ENCODE measurements at regions not wholly inside any gene's neighbourhood (a gene's known extent, or its start where the extent isn't known, plus 50 kb on each side); places are given as distances from the start of the nearest gene placed in this dataset.
A peak's percentile ranks its signal among the peaks of the same experiment; 100 is the strongest.

DNA sequence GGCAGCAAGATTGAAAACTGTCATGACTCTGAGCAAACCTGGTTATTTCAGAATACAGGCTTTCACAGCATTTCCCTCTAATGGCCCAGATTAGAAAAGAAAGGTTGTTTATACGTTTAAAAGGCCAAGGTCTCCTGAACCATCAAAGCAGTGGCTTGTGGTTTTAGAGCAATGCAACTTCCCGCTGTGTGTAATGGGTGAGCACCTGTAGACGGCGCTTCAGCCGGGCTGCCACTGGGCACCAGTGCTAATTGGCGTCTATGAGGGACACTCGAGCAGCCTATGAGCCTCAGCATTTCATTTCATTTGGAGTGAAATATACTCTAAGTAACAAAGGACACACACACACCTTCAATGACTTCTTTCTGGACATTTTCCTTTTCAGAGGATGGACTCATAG is 671.0 kb upstream of the FZD8 start:
- DNase-seq (ENCODE audit: low read depth), result no peak

- DNase-seq (ENCODE audit: low read depth), result no peak
These were observed 661.8 kb upstream of the FZD8 start for GRCh38 chr10:36303896-36304295.

DNA sequence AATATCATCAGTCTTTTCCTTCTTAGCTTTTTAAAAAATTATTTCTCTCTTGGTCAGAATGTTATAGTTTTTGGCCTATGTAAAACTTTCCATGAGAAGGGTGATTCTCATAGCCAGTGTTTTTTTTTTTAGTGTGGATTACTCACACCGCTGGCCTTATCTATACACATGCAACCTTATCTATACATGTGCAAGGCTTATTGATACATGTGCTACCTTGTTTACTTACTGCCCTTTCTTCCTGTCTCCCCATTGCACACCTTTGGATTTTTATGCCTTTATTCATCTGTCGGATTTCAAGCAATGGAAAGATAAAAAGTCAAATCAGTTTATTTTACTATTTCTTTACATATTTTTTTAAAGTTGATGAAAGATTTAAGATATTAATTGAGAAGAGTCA is 660.0 kb upstream of the FZD8 start:
- no peak for DNase-seq (ENCODE audit: low read depth)

DNA sequence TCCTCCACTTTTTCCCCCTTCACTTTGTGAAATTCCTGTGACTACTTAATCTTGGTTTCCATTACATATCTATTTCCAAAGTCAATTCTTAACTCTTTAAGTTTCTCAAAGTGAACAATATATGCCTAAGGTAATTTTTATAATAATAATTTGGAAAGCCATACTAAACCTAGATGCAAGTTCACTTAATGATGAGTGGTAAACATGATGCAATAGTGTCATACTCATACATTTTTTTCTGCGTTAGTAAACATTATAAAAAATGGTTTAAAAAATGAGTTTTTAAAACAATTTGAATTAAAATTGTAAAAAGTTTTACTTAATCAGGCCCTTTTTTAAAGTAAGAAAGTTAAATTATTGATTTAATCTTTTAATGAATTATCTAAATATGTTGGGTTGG is 659.4 kb upstream of the FZD8 start:
- no peak for DNase-seq (ENCODE audit: low read depth)

GRCh38 chr10:36301139-36301538 is 659.0 kb upstream of the FZD8 start:
- DNase-seq (ENCODE audit: low read depth), result no peak

DNA sequence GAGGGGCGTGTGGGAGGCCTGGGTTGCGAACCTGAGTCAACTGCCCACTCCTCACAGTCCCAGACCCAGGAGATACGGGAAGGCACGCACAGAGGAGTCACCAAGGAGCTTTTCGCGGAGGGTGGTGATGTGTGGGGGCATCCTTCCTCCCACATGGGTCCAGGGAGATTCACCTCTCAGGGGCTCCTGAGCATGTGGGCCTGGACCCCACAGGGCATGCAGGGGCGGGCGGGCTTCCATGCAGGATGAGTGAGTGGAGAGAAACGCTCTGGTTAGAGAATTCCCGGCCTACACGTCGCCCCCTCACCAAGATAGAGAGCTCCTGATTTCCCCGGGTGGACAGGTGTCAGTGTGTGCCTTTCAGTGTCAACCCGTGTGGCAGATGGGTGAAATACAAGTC is 641.7 kb upstream of the FZD8 start:
- DNase-seq (ENCODE audit: low read depth), result no peak

DNA sequence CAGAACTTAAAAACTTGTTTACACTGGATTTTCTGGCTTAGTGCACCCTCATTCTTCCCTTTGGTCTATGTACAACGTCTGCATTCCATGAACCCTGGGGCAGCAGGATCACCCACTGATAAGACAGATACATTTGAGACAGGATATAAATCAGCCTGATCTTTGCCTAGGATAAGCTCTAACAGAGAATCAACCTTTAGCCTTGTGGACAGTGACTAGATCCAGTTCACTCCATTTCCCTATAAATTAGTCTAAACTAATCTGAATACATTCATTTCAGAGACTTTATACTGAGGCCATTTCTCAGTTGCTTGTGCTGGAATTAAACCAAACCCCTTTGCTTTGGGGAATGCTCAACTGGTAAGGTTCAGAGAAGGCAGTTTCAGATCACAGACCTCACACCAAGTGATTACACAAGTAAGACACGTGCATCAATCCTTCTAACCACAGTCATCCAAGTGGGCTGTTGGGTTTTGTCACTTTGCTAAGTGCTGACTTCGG is 639.8 kb upstream of the FZD8 start:
- no peak for DNase-seq (ENCODE audit: low read depth)

DNA sequence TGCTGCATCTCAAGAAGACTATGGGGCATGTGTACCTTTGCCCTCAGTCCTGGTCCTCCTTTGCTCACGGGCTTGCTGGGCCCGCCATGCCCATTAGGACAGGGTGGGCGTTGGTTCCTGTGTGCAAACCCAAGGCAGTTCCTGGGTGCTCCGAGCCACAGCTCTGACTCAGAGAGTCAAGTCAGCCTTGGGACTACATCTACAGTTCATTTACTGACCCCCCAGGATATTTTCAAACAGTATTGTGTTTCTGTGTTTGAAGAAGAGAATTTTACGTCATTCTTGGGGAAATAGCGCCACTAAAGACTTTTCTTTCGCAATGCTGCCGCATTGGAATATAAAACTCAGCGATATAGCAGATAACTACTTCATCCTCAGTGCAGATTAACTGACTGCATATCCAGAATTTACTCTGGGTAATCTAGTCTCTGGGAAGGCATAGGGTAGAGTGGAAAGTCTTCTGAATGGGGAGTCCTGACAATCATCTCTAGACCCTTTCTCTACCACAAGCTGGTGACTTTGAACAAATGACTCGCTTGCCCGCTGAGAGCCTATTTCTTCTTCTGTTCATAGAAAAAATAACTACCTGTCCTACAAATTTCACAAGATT is 638.9 kb upstream of the FZD8 start:
- DNase-seq (ENCODE audit: low read depth), result no peak

DNA sequence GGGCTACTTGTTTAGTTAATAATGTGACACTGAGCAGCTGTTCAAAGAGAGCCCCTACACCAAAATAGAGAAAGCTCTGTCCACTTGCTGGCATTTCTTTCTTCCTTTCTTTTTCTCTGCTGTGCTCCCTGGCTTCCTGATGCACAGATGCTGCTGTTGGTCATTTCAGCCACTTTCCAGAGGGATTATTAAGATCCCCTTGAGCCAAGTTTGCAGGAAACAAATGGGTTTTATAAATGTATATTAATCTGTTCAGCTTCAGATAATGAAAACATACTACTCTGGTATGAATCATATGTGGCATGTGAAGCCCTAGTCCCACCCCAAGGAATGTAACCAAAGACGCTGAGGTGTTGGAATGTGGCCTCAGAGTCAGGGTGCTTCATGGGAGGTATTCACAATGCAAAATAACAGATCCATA is 638.2 kb upstream of the FZD8 start:
- no peak for DNase-seq (ENCODE audit: low read depth)

GRCh38 chr10:36278176-36278575 is 636.1 kb upstream of the FZD8 start:
- no peak for DNase-seq (ENCODE audit: low read depth)

- DNase-seq (ENCODE audit: low read depth), result no peak
These were observed 635.4 kb upstream of the FZD8 start for GRCh38 chr10:36277459-36277858.

DNA sequence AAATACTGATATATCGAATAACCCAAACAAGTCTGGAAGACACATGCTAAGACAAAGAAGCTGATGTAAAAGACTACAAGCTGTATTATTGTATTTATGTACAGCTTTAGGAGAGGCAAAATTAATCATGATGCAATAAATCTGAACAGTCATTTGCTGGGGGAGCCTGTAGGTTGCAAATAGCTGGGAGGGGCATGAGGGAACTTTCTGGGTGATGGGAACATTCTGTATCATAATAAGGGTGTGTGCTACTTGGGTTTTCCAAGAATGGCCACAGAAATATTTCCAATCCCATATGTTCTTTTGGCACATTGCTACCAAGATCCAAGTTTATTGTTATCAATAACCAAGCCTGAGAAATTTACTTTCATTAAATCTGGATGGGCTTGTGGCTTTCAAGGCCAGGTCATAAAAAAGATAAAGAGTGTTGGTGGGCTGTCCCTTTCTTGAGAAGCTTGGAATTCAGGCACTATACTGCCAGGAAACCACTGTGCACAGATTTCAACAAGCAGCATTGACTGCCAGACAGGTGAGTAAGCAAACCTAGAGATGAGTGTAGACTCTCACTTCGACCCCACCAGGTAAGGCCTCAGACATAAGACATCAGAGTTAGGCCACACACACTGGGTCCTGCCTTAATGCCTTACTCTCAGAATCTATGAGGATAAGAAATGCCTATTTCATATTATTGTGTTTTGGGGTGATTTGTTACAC is 629.7 kb upstream of the FZD8 start:
- no peak for DNase-seq (ENCODE audit: low read depth)

- DNase-seq (ENCODE audit: low read depth), result no peak
These were observed 627.1 kb upstream of the FZD8 start for GRCh38 chr10:36269222-36269621.

DNA sequence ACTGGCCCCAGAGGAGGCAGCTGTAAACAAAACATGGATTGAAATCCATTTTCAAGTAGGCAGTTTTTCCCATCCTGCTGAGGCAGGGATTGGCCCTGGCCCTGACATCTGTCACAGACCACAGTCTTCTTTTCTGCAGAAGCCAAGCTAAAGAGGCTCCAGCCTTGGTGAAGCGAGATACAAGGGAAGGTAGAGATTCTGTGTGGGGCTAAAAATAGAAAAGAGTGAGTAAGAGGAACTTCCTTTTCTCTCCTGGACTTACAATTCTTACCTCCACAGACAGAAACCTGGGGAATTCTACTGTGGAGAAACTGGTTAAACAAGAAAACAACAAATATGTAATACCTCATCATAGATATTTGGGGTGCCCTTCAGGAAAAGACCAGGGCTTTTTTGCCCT is 624.8 kb upstream of the FZD8 start:
- no peak for DNase-seq (ENCODE audit: low read depth)

GRCh38 chr10:36265741-36266140 is 623.6 kb upstream of the FZD8 start:
- DNase-seq (ENCODE audit: low read depth), result no peak

DNA sequence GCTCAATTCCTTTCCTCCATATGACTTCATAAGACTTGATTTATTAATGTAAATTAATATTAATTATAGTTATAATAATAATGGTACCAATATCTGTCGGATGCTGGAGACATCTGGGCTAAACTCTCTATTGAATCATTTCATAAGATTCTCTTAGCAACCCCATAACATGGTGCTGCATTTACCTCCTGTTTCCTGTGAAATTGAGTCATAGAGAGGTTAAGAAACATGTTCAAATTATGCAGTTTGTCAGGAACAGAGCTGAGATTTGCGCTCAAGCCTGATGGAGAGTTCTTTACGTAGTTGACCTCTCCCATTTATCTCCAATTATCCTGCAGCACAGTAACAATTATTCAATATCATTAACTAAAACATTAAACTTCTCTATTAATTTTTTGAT is 621.8 kb upstream of the FZD8 start:
- DNase-seq (ENCODE audit: low read depth), result no peak

DNA sequence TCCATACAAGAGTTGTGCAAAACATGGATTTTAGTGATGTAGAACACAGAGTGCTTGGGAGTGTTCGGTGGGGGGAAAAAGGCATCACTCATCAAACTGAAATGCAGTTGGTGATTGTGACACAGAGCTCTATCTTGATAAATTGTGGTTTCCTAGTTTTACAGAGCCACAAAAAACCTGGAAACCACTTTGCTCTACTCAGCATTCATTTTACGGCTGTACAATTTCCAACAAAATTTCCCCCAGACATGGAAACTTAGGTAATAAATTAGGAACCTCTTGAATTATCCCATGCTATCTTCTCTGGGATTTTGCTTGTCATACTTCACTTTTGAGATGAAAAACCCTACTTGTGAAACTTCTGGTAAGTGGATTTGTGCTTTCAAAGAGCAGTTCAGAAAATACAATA is 614.9 kb upstream of the FZD8 start:
- no peak for DNase-seq (ENCODE audit: low read depth)

GRCh38 chr10:36256166-36256565 is 614.1 kb upstream of the FZD8 start:
- DNase-seq (ENCODE audit: low read depth), result peak; percentile 71

- no peak for DNase-seq (ENCODE audit: low read depth)
These were observed 612.1 kb upstream of the FZD8 start for GRCh38 chr10:36254199-36254598.

GRCh38 chr10:36253731-36254130 is 611.6 kb upstream of the FZD8 start:
- DNase-seq (ENCODE audit: low read depth), result no peak

- no peak for DNase-seq (ENCODE audit: low read depth)
These were observed 609.0 kb upstream of the FZD8 start for GRCh38 chr10:36251068-36251467.

DNA sequence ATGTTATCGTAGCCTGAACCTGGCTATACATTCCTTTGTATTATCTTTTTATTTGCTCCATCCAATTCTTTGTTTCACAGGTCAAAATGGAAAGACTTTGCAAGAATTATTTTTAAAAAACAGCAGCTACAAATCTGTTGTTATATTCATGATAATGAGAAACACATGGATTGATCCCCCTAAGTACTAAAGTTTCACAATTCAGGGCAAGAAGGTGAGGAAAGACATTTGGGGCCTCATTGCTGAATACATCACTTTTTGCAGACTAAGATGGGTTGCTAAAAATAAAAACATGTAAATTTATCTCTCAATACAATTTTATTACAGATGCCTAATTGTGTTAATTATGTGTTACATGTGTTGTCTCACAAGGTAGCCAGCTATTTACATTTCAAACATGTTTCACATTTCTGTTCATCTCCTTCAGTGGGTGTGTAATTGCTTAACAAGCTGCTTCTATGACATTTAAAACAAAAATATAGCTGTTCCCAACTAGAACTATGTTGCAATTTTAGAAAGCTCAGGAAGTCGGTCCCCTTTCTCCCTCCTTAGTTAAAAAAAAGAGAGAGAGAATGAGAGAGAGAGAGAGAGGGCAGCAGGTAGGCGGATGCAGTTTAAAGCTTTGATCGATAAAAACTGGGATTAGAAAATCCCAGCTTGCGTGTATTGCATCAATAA is 606.3 kb upstream of the FZD8 start:
- no peak for DNase-seq (ENCODE audit: low read depth)

GRCh38 chr10:36247478-36247877 is 605.4 kb upstream of the FZD8 start:
- DNase-seq (ENCODE audit: low read depth), result no peak
